ENCODE measurements at regions not wholly inside any gene's neighbourhood (a gene's known extent, or its start where the extent isn't known, plus 50 kb on each side); places are given as distances from the start of the nearest gene placed in this dataset.

DNA sequence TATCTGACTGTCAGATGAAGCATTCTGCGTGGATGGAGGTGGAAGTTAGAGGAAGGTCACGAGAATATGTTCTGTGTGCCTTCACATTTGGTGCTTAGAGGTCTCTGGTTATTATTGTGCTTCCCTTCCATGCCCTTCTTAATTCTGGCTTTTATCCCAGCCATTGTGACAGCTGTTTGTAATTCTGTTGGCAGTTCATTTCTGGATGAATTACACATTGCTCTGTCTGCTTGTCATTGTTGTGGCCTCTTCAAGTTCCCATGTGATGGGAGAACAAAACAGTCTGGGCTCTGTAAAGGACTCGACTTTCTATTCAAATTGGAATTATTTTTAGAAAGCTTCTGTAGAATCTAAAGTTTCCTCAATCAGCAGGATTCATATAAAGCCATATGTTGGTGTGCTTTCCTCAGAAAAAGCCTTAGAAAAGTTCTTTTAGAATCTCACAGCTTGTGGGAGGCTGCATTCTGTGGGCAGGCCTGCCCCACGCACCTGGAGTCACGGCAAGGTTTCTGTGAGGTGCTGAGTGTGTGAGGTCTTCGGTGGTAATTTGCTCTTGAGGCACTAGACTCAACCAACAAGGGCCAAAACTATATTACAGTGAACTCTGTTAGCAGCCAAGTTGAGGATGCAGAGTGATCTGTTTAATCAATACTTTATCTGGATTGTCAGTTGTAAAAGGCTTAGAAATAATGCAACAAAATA, 397.4 kb upstream of the AZI2 start:
- no peak for TF ChIP-seq POLR2AphosphoS5 (IDR thresholded peaks at IDR 0.05; ENCODE audit: borderline replicate concordance, low read depth, low read length)
- TF ChIP-seq FOXP2 (optimal IDR thresholded peaks at IDR 0.05; ENCODE audit: control extremely low read depth, extremely low read length, insufficient read depth): no peak
- TF ChIP-seq EZH2 (IDR thresholded peaks at IDR 0.05): no peak
- Histone ChIP-seq H3K9ac (ENCODE audit: insufficient read length) (no peak overlapping the region), H3K27ac (no peak overlapping the region), H3K36me3 (ENCODE audit: insufficient read depth, low read length) (no peaks in the 10 kb centered on the region), H3K4me3 (no peak overlapping the region), H3K9me3 (ENCODE audit: low read depth, low read length) (no peaks in the 10 kb centered on the region)
- no peak for DNase-seq (ENCODE audit: low read depth, low spot score)

DNA sequence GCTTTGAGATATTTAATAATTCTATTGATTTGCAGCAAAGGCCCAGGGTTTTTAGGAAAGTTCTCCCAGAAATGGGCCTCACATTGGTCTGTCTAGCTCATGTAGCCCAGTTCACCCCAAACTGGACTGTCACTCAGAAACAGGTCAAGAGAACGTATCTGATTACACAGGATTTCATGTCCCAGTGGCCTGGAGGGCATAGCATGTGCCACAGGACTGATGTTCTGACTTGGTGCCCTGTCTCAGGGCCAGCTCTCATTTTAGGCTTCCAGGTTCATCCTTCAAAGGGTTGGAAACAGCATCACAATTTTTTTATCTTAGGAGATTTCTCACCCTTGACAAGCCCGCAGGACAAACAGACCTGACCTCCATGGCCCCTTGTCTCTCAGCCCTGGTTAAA, 398.4 kb upstream of the AZI2 start:
- Histone ChIP-seq H3K36me3 (ENCODE audit: insufficient read depth, low read length) (no peaks in the 10 kb centered on the region), H3K27ac (no peak overlapping the region), H3K9ac (ENCODE audit: insufficient read length) (no peak overlapping the region), H3K4me3 (no peak overlapping the region), H3K9me3 (ENCODE audit: low read depth, low read length) (no peaks in the 10 kb centered on the region)
- no peak for DNase-seq (ENCODE audit: low read depth, low spot score)
- TF ChIP-seq FOXP2 (optimal IDR thresholded peaks at IDR 0.05; ENCODE audit: control extremely low read depth, extremely low read length, insufficient read depth) (no peak), POLR2AphosphoS5 (IDR thresholded peaks at IDR 0.05; ENCODE audit: borderline replicate concordance, low read depth, low read length) (no peak)

DNA sequence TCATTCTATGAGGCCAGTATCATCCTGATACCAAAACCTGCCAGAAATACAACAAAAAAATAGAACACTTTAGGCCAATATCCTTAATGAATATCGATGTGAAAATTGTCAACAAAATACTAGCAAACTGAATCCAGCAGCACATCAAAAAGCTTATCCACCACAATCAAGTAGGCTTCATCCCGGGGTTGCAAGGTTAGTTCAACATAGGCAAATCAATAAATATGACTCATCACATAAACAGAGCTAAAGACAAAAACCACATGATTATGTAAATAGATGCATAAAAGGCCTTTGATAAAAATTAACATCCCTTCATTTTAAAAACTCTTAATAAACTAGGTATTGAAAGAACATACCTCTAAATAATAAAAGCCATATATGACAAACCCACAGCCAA, 403.2 kb upstream of the AZI2 start:
- H3K9ac ChIP-seq (ENCODE audit: insufficient read length): no peak overlapping the region
- no peak overlapping the region for H3K4me3 ChIP-seq
- TF ChIP-seq POLR2AphosphoS5 (IDR thresholded peaks at IDR 0.05; ENCODE audit: borderline replicate concordance, low read depth, low read length): no peak
- no peak for TF ChIP-seq EZH2 (IDR thresholded peaks at IDR 0.05)
- no peak for TF ChIP-seq FOXP2 (optimal IDR thresholded peaks at IDR 0.05; ENCODE audit: control extremely low read depth, extremely low read length, insufficient read depth)
- no peaks in the 10 kb centered on the region for H3K9me3 ChIP-seq (ENCODE audit: low read depth, low read length)
- H3K36me3 ChIP-seq (ENCODE audit: insufficient read depth, low read length): no peaks in the 10 kb centered on the region
- no peak overlapping the region for H3K27ac ChIP-seq
- DNase-seq (ENCODE audit: low read depth, low spot score): no peak

DNA sequence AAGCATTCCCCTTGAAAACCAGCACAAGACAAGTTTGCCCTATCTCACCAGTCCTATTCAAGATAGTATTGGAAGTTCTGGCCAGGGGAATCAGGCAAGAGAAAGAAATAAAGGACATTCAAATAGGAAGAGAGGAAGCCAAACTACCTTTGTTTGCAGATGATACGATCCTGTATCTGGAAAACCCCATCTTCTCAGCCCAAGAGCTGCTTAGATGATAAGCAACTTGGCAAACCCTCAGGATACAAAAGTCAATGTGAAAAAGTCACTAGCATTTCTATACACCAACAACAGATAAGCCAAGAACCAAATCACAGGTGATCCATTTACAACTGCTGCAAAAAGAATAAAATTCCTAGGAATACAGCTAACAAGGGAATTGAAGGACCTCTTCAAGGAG, 403.7 kb upstream of the AZI2 start:
- TF ChIP-seq FOXP2 (optimal IDR thresholded peaks at IDR 0.05; ENCODE audit: control extremely low read depth, extremely low read length, insufficient read depth): no peak
- no peak for TF ChIP-seq EZH2 (IDR thresholded peaks at IDR 0.05)
- no peak for TF ChIP-seq POLR2AphosphoS5 (IDR thresholded peaks at IDR 0.05; ENCODE audit: borderline replicate concordance, low read depth, low read length)
- Histone ChIP-seq H3K27ac (no peak overlapping the region), H3K9me3 (ENCODE audit: low read depth, low read length) (no peaks in the 10 kb centered on the region), H3K36me3 (ENCODE audit: insufficient read depth, low read length) (no peaks in the 10 kb centered on the region), H3K9ac (ENCODE audit: insufficient read length) (no peak overlapping the region), H3K4me3 (no peak overlapping the region)
- no peak for DNase-seq (ENCODE audit: low read depth, low spot score)

DNA sequence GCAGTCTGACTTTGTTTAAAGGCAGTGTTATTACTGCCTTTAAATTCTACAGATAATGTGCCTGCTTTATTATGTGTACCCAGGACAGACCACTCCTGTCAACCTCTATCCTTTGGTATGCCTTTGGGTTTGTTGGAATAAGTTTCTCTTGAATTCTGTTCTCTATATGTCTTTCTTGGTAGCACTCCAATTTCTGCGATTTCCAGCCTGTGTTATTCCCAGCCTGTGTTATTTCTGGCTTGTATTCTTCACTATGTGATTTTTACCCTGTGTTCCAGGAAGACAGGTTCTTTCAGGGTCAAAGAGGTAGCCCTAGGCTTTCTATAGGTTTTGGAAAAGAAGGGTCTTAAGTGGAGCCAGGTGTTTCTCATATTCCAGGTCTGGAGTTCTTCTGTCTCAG, 407.4 kb upstream of the AZI2 start:
- no peaks in the 10 kb centered on the region for H3K36me3 ChIP-seq (ENCODE audit: insufficient read depth, low read length)
- no peak overlapping the region for H3K9ac ChIP-seq (ENCODE audit: insufficient read length)
- no peaks in the 10 kb centered on the region for H3K9me3 ChIP-seq (ENCODE audit: low read depth, low read length)
- H3K27ac ChIP-seq: no peak overlapping the region
- no peak for TF ChIP-seq EZH2 (IDR thresholded peaks at IDR 0.05)
- no peak for TF ChIP-seq POLR2AphosphoS5 (IDR thresholded peaks at IDR 0.05; ENCODE audit: borderline replicate concordance, low read depth, low read length)
- TF ChIP-seq FOXP2 (optimal IDR thresholded peaks at IDR 0.05; ENCODE audit: control extremely low read depth, extremely low read length, insufficient read depth): no peak
- no peak for DNase-seq (ENCODE audit: low read depth, low spot score)
- H3K4me3 ChIP-seq: no peak overlapping the region

DNA sequence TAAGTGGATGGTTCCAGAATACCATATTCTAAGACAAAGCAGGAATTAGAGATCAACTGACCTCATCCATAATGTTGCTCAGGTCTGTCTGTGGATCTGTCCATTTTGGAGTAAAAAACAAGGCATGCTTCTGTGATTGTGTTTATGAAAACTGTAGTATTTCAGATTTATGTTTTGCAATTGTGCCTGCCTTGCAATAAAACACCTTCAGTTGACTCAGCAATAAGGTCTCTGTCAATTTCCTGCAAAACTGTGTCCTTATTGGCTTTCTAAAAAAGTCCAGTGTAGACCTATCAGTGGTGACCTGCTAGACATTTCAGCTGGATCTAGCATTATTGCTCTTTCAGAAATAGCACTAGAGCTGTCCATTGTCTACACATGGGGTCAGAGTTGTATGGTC, 409.5 kb upstream of the AZI2 start:
- Histone ChIP-seq H3K4me3 (no peak overlapping the region), H3K9me3 (ENCODE audit: low read depth, low read length) (no peaks in the 10 kb centered on the region), H3K36me3 (ENCODE audit: insufficient read depth, low read length) (no peaks in the 10 kb centered on the region), H3K27ac (no peak overlapping the region), H3K9ac (ENCODE audit: insufficient read length) (no peak overlapping the region)
- DNase-seq (ENCODE audit: low read depth, low spot score): no peak
- TF ChIP-seq EZH2 (IDR thresholded peaks at IDR 0.05) (no peak), POLR2AphosphoS5 (IDR thresholded peaks at IDR 0.05; ENCODE audit: borderline replicate concordance, low read depth, low read length) (no peak)

DNA sequence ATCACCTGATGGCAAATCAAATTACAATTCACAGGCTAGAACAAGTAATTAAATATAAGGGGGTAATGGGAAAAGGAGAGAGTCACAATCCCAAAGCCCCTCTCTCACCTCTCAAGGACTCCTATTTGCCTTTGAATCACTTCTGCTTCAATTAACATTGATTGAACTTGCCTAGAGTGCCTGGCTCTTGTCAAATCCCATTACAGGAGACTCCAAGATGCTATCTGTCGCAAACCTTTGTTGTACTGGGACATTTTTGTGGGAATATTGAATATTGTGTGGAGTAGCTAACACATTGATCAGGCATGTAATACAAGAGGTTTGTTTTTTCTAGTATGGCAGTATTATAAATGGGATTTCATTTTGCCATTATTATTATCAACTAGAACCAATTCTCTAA, 412.8 kb upstream of the AZI2 start:
- Histone ChIP-seq H3K9me3 (ENCODE audit: low read depth, low read length) (no peaks in the 10 kb centered on the region), H3K4me3 (no peak overlapping the region), H3K27ac (no peak overlapping the region), H3K9ac (ENCODE audit: insufficient read length) (no peak overlapping the region), H3K36me3 (ENCODE audit: insufficient read depth, low read length) (no peaks in the 10 kb centered on the region)
- TF ChIP-seq FOXP2 (optimal IDR thresholded peaks at IDR 0.05; ENCODE audit: control extremely low read depth, extremely low read length, insufficient read depth): no peak
- TF ChIP-seq POLR2AphosphoS5 (IDR thresholded peaks at IDR 0.05; ENCODE audit: borderline replicate concordance, low read depth, low read length): no peak
- no peak for TF ChIP-seq EZH2 (IDR thresholded peaks at IDR 0.05)
- no peak for DNase-seq (ENCODE audit: low read depth, low spot score)

DNA sequence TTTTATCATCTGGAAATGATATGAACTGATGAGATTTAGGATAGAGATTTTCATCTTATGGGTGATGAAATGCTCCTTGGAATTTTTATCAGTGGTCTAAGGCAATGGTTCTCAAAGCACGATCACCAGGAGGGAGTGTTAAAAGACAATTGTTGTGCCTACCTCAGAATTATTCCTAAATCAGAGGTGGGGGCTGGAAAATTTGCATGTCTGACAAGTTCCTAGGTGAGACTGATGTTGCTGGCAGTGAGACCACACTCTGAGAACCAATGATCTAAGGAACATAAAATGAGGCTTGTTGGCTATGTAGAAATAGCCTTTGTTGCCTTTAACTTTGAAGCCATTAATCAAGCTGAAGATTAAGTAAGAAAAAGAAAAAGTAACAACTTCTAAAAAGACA, 416.6 kb upstream of the AZI2 start:
- Histone ChIP-seq H3K36me3 (ENCODE audit: insufficient read depth, low read length) (no peaks in the 10 kb centered on the region), H3K9me3 (ENCODE audit: low read depth, low read length) (no peaks in the 10 kb centered on the region), H3K27ac (no peak overlapping the region), H3K4me3 (no peak overlapping the region), H3K9ac (ENCODE audit: insufficient read length) (no peak overlapping the region)
- DNase-seq (ENCODE audit: low read depth, low spot score): no peak
- TF ChIP-seq FOXP2 (optimal IDR thresholded peaks at IDR 0.05; ENCODE audit: control extremely low read depth, extremely low read length, insufficient read depth) (no peak), POLR2AphosphoS5 (IDR thresholded peaks at IDR 0.05; ENCODE audit: borderline replicate concordance, low read depth, low read length) (no peak), EZH2 (IDR thresholded peaks at IDR 0.05) (no peak)

DNA sequence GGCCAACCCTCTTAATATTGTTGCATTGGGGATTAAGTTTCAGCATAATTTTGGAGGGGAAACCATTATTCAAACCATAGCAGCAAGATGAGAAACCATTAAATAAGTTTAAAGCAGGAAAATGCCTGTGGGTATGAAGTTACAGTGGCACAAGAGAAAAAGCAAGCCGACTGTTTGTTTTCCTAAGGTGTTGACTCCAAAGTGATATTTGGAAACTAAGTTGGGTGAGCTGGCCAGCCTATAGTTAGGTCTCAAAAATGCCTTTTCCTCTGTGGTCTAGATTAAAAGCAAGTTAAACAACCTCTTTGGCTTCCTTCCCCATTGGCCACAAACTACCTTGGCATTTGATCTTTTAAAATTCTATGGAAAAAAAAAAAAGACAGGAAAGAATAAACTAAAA, 419.8 kb upstream of the AZI2 start:
- H3K9me3 ChIP-seq (ENCODE audit: low read depth, low read length): no peaks in the 10 kb centered on the region
- TF ChIP-seq EZH2 (IDR thresholded peaks at IDR 0.05) (no peak), POLR2AphosphoS5 (IDR thresholded peaks at IDR 0.05; ENCODE audit: borderline replicate concordance, low read depth, low read length) (no peak), FOXP2 (optimal IDR thresholded peaks at IDR 0.05; ENCODE audit: control extremely low read depth, extremely low read length, insufficient read depth) (no peak)
- H3K27ac ChIP-seq: no peak overlapping the region
- H3K4me3 ChIP-seq: no peak overlapping the region
- no peaks in the 10 kb centered on the region for H3K36me3 ChIP-seq (ENCODE audit: insufficient read depth, low read length)
- H3K9ac ChIP-seq (ENCODE audit: insufficient read length): no peak overlapping the region
- no peak for DNase-seq (ENCODE audit: low read depth, low spot score)

Data from SK-N-MC (cell line).